GM10266 (cell line): ENCODE measurements at regions not wholly inside any gene's neighbourhood (a gene's known extent, or its start where the extent isn't known, plus 50 kb on each side); places are given as distances from the start of the nearest gene placed in this dataset.

Experiments
- DNase-seq: peaks from one replicate; pipeline ENCODE4 v3.0.0; 2012; ENCODE audit errors: extremely low spot score
- TF ChIP-seq, protein P1 (sequence below): IDR thresholded peaks from 2 replicates; pipeline ENCODE4 v1.5.1; 2012; ENCODE audit warnings: mild to moderate bottlenecking, low read depth; ENCODE audit not compliant: control insufficient read depth, insufficient read depth; ENCODE audit errors: missing control alignments

DNA sequence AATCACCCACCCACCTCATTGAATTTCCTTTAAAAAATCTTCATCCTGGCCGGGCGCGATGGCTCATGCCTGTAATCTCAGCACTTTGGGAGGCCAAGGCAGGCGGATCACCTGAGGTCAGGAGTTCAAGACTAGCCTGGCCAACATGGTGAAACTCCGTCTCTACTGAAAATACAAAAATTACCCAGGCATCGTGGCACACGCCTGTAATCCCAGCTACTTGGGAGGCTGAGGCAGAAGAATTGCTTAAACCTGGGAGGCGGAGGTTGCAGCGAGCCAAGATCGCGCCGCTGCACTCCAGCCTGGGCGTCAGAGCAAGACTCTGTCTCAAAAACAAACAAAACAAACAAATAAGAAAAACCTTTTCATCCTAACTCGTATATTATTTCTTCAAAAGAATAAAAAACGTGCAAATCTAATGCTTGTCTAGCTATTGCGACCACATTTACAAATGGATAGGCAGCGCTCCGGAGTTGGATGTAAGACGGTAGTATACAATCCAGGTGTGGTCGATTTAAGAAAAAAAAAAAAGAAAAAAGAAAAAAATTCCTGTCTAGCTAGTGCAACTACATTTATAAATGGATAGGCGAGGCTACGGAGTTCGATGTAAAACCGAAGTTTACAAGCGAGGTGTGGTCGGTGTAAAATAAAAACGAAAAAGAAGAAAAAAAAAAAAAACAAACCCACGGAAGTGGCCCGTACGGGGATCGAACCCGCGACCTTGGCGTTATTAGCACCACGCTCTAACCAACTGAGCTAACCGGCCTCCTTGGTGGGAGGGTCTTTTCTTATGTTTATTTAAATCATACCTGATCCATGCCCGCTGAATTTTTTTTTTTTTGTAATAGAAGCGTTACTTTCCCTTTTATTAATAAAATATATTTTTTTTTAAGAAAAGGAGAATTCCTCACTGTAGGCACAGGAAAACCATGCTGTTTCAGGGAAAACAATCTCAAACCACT, 70.7 kb upstream of the PRSS16 start:
- DNase-seq: peak; percentile 20
- TF ChIP-seq, protein P1, sequence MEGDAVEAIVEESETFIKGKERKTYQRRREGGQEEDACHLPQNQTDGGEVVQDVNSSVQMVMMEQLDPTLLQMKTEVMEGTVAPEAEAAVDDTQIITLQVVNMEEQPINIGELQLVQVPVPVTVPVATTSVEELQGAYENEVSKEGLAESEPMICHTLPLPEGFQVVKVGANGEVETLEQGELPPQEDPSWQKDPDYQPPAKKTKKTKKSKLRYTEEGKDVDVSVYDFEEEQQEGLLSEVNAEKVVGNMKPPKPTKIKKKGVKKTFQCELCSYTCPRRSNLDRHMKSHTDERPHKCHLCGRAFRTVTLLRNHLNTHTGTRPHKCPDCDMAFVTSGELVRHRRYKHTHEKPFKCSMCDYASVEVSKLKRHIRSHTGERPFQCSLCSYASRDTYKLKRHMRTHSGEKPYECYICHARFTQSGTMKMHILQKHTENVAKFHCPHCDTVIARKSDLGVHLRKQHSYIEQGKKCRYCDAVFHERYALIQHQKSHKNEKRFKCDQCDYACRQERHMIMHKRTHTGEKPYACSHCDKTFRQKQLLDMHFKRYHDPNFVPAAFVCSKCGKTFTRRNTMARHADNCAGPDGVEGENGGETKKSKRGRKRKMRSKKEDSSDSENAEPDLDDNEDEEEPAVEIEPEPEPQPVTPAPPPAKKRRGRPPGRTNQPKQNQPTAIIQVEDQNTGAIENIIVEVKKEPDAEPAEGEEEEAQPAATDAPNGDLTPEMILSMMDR: no peak

- DNase-seq: peak; percentile 52
- TF ChIP-seq, protein P1: peak; percentile 59
Measured at GRCh38 chr6:27177485-27178406, 69.8 kb upstream of the PRSS16 start.

DNA sequence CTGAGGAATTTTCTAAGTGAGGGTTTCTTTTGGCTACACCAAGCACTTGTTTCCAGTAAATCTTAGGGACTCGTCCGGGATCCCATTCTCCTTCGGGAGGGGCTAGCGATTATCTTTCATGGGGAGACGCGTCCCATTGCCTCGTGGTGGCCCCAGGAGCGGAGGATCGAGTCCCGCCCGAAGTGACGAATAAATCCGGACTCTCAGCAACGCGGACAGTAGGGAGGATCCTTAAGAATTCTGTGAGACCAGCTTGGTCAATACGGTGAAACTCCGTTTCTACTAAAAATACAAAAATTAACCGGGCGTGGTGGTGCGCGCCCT, 69.1 kb upstream of the PRSS16 start:
- TF ChIP-seq, protein P1: no peak
- DNase-seq: no peak

- DNase-seq: no peak
- TF ChIP-seq, protein P1: no peak
Measured at GRCh38 chr6:27178860-27179259, 68.6 kb upstream of the PRSS16 start.

DNA sequence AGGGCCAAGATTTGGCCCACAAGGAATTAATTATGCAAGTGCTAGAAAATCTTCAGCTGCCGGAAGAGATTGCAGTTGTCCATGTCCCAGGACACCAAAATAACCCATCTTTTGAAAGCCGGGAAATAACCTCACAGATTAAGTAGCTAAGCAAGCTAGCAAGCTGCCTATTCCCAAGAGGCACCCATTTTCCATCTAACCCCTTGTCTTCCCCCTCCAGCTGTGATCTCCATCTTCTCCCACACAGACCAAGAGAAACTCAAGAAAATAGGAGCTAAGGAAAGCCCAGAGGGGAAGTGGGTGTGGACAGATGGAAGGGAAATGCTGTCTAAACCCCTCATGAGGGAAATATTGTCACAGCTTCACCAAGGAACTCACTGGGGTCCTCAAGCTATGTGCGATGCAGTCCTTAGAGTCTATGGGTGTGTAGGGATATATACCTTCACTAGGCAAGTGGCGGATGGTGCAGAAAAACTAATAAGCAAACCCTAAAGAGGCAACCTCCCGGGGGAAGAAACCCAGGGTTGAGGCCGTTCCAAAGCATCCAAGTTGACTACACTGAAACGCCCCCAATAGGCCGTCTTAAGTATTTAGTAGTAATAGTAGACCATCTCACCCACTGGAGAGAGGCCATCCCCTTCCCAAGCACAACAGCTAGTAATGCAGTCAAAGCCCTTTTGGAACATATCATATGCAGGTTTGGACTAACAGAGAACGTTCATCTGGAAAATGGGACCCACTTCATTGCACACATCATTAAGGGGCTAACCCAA, 64.3 kb upstream of the PRSS16 start:
- TF ChIP-seq, protein P1: no peak
- DNase-seq: no peak

DNA sequence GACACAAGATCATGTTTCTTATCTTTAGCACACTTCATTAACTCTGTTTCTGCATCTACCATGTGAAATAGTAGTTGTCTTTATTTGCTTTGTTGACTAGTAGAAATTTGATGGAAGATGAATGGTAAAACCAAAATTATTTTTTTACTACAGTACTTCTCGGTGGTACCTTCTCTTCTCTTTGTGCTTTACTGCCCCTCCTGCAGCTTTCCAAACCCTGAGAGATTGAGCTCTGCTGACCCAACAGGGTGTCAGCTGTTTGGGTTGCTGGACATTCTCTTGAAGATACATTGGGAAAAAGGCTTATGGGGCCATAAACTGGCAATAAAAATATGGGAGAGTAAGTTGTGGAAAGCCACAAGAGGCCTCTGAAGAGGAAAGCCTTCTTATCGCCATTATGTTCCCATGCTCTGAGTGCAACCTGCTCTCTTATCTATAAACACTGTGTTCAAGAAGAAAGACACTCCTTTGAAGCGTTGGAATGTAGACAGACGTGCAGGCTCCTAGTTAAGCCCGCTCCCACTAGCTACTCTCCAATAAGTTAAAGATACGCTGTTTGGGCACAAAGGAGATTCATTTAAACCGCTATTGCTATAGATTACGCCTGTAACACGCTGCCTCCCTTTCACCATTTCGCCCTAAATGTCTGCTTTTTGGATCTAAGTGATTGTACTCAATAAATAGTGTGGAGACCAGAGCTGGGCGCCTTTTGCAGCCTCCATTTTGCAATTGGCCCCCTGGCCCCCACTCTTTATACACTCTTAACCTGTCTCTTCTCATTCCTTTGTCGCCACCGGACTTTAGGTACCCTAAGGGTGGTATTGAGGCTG, 60.1 kb upstream of the PRSS16 start:
- no peak for DNase-seq
- TF ChIP-seq, protein P1: no peak
